Lung (tissue), 11 donors: ENCODE measurements at regions not wholly inside any gene's neighbourhood (a gene's known extent, or its start where the extent isn't known, plus 50 kb on each side); places are given as distances from the start of the nearest gene placed in this dataset.

Experiments
- ATAC-seq: fragments of 200-7000 bp; cut with Tn5 transposase; one replicate; pipeline ENCODE4 v1.9.1; 2020; ENCODE audit warnings: moderate number of reproducible peaks; ENCODE audit not compliant: insufficient read depth, low FRiP score
- DNase-seq, 3 donors: peaks; one replicate each; pipeline ENCODE4 v3.0.0-alpha.2; 2013 to 2017
- H3K27ac ChIP-seq, 2 donors: one replicate each; pipeline ENCODE4 v1.5.1; 2013; ENCODE audit warnings: mild to moderate bottlenecking in 2 of 2, moderate library complexity in 2 of 2, control low read depth in 1 of 2, inconsistent platforms in 1 of 2, low read depth in 1 of 2, low read length in 1 of 2
- H3K27me3 ChIP-seq, 3 donors: one replicate each; pipeline ENCODE4 v1.5.1; 2013; ENCODE audit warnings: low read length in 2 of 3; ENCODE audit not compliant: control insufficient read depth in 3 of 3, insufficient read depth in 3 of 3
- H3K36me3 ChIP-seq, 4 donors: one replicate each; pipeline ENCODE4 v1.5.1; 2013; ENCODE audit warnings: low read length in 4 of 4, mild to moderate bottlenecking in 1 of 4, moderate library complexity in 1 of 4; ENCODE audit not compliant: control insufficient read depth in 4 of 4, insufficient read depth in 4 of 4
- H3K4me1 ChIP-seq, 5 donors: one replicate each; pipeline ENCODE4 v1.5.1; 2013; ENCODE audit warnings: low read length in 5 of 5, mild to moderate bottlenecking in 2 of 5, moderate library complexity in 1 of 5; ENCODE audit not compliant: control insufficient read depth in 5 of 5, insufficient read depth in 5 of 5
- H3K4me3 ChIP-seq: one replicate; pipeline ENCODE4 v1.5.1; 2013; ENCODE audit warnings: mild to moderate bottlenecking, control low read depth, moderate library complexity
- H3K9ac ChIP-seq, 2 donors: one replicate each; pipeline ENCODE4 v1.5.1; 2013; ENCODE audit warnings: low read length in 2 of 2, control low read depth in 1 of 2; ENCODE audit not compliant: insufficient read depth in 1 of 2
- H3K9me3 ChIP-seq, 4 donors: one replicate each; pipeline ENCODE4 v1.5.1; 2013; ENCODE audit warnings: low read length in 3 of 4, mild to moderate bottlenecking in 1 of 4, moderate library complexity in 1 of 4; ENCODE audit not compliant: control insufficient read depth in 4 of 4, insufficient read depth in 3 of 4
- CTCF ChIP-seq: IDR thresholded peaks from 2 replicates; pipeline ENCODE4 v1.5.1; 2012; ENCODE audit warnings: mild to moderate bottlenecking; ENCODE audit errors: control extremely low read depth, extremely low read depth
- WGBS, 2 donors: extraction: QIAGEN DNeasy Blood & Tissue Kit; methylation state at CpG; one replicate each; pipeline ENCODE4 v1.1.7; 2013; 5-methylcytosine and 5-hydroxymethylcytosine counted together
- donor health status: control.
- donor health status: control.
- donor health status: Bipolar disorder and iron deficiency.
- donor health status: healthy.
- donor health status: DM: yes; HTN: yes; CAD: no.

- Histone ChIP-seq H3K27ac (no peak overlapping the region), H3K27me3 (no peaks in the 10 kb centered on the region), H3K4me3 (no peak overlapping the region), H3K36me3 (no peaks in the 10 kb centered on the region), H3K9ac (no peak overlapping the region), H3K9me3 (peaks cover 0 to 3% (median 1%) of the 10 kb centered on the region in 4 donors), H3K4me1 (no peaks in the 10 kb centered on the region)
- ATAC-seq (no peak), DNase-seq (no peak)
- WGBS, 2 donors: 96 to 98% methylated on average over 2 of the region's 2 CpGs
- TF ChIP-seq CTCF: no peak
Measured at GRCh38 chr3:31075471-31075870, 181.0 kb upstream of the GADL1 start.

GRCh38 chr3:31075876-31076275 is 181.4 kb upstream of the GADL1 start:
- Histone ChIP-seq H3K27ac (no peak overlapping the region), H3K9ac (no peak overlapping the region), H3K4me3 (no peak overlapping the region), H3K36me3 (no peaks in the 10 kb centered on the region), H3K9me3 (peaks cover 0 to 3% (median 1%) of the 10 kb centered on the region in 4 donors), H3K27me3 (no peaks in the 10 kb centered on the region), H3K4me1 (no peaks in the 10 kb centered on the region)
- WGBS, 2 donors: 92 to 95% methylated on average over 6 of the region's 6 CpGs
- DNase-seq (no peak), ATAC-seq (no peak)
- no peak for TF ChIP-seq CTCF

- Histone ChIP-seq H3K9me3 (peaks cover 0 to 2% (median 0%) of the 10 kb centered on the region in 4 donors), H3K27ac (no peak overlapping the region), H3K4me3 (no peak overlapping the region), H3K36me3 (no peaks in the 10 kb centered on the region), H3K4me1 (no peaks in the 10 kb centered on the region), H3K27me3 (no peaks in the 10 kb centered on the region), H3K9ac (no peak overlapping the region)
- no peak for ATAC-seq
- TF ChIP-seq CTCF: no peak
- 44 to 52% methylated on average over 3 of the region's 3 CpGs for WGBS, 2 donors
- DNase-seq: no peak
Measured at GRCh38 chr3:31077021-31077601, 182.7 kb upstream of the GADL1 start.

- Histone ChIP-seq H3K4me1 (no peaks in the 10 kb centered on the region), H3K4me3 (no peak overlapping the region), H3K36me3 (no peaks in the 10 kb centered on the region), H3K27me3 (no peaks in the 10 kb centered on the region), H3K9me3 (peaks cover 0 to 2% (median 0%) of the 10 kb centered on the region in 4 donors), H3K9ac (no peak overlapping the region), H3K27ac (no peak overlapping the region)
- 96% methylated on average over 1 of the region's 1 CpG for WGBS, 2 donors
- no peak for DNase-seq
- no peak for ATAC-seq
- no peak for TF ChIP-seq CTCF
Measured at GRCh38 chr3:31077826-31078225, 183.4 kb upstream of the GADL1 start.
